Heart right ventricle (tissue), 16 donors: ENCODE measurements at regions not wholly inside any gene's neighbourhood (a gene's known extent, or its start where the extent isn't known, plus 50 kb on each side); places are given as distances from the start of the nearest gene placed in this dataset.
A peak's percentile ranks its signal among the peaks of the same experiment; 100 is the strongest.

Source experiments
- ATAC-seq, 8 donors: fragments of 200-7000 bp; cut with Tn5 transposase; one replicate each; pipeline ENCODE4 v1.9.1; 2020; ENCODE audit warnings: mild to moderate bottlenecking in 8 of 8, moderate library complexity in 8 of 8, moderate number of reproducible peaks in 1 of 8
- DNase-seq, 2 donors: peaks; one replicate each; pipeline ENCODE4 v3.0.0-alpha.2; 2020
- H3K27ac ChIP-seq, 10 donors: fragments of 200-600 bp; sonication (generic) in 2 of 10; one replicate each; pipeline versions ENCODE4 v1.5.0 to v1.8.0; 2020 to 2022; ENCODE audit warnings: mild to moderate bottlenecking in 3 of 10
- H3K27me3 ChIP-seq, 7 donors: fragments of 200-600 bp; one replicate each; pipeline ENCODE4 v1.8.0; 2021 to 2022; ENCODE audit warnings: mild to moderate bottlenecking in 2 of 7
- H3K36me3 ChIP-seq, 9 donors: fragments of 200-600 bp; sonication (generic) in 1 of 9; one replicate each; pipeline versions ENCODE4 v1.5.0 to v1.8.0; 2020 to 2022; ENCODE audit warnings: mild to moderate bottlenecking in 2 of 9
- H3K4me1 ChIP-seq, 9 donors: fragments of 200-600 bp; sonication (generic) in 1 of 9; one replicate each; pipeline versions ENCODE4 v1.5.0 to v1.8.0; 2020 to 2022; ENCODE audit warnings: mild to moderate bottlenecking in 4 of 9
- H3K4me3 ChIP-seq, 10 donors: fragments of 200-600 bp; sonication (generic) in 2 of 10; one replicate each; pipeline versions ENCODE4 v1.5.0 to v1.8.0; 2020 to 2022; ENCODE audit warnings: mild to moderate bottlenecking in 7 of 10, moderate library complexity in 2 of 10
- H3K9me3 ChIP-seq, 11 donors: fragments of 200-600 bp in 10 of 11; sonication (generic) in 2 of 11; one replicate each; pipeline versions ENCODE4 v1.5.0 to v1.8.0; 2013 to 2022; ENCODE audit warnings: mild to moderate bottlenecking in 2 of 11, control low read depth in 1 of 11, moderate library complexity in 1 of 11
- WGBS, 2 donors: extraction: QIAGEN DNeasy Blood & Tissue Kit; methylation state at CpG; one replicate each; pipeline ENCODE4 v1.1.7; 2013; ENCODE audit warnings: inconsistent platforms in 1 of 2; 5-methylcytosine and 5-hydroxymethylcytosine counted together
- intact Hi-C, 10 donors: fragments of 100-400 bp; cut with DNase I; formaldehyde crosslinking; loops; one replicate each; pipeline versions ENCODE4 v1.11.1 to v1.14.2; 2022
- TF ChIP-seq, protein P1 (sequence below), 9 donors: fragments of 200-600 bp; sonication (generic) in 2 of 9; IDR thresholded peaks; one replicate each; pipeline versions ENCODE4 v1.5.0 to v1.8.0; 2021 to 2022; ENCODE audit warnings: antibody characterized with exemption in 9 of 9, mild to moderate bottlenecking in 5 of 9, moderate library complexity in 1 of 9
- donor health status: Arrhythmogenic right ventricular cardiomyopathy.
- donor health status: ischemic (EF 13 %, LVEDD 7.1; RV severe dilation, severe dysfunction).
- donor health status: healthy with polysubstance abuse.
- donor health status: DM: no; HTN: yes; CAD: no.
- donor health status: DM: no; HTN: no; CAD: no.
- donor health status: ischemic (EF 25% LVEDD 6.9; RV normal size, moderate dysfunction).
- donor health status: ischemic (EF 25% LVEDD 5.7; RV mildly dilated, moderate dysfunction).
- donor health status: healthy.
- donor health status: DM: yes; HTN: yes; CAD: no.
- donor health status: Ischemic cardiomyopathy.
- donor health status: ischemic (EF 35%, LVEDD 5.7; RV mildly dilated, moderate dysfunction).
- donor health status: nonischemic (EF 11% LVEDD 7.7; RV severe dilation, severe dysfunction).
- donor health status: DM: yes; HTN: yes; CAD: no.
- donor health status: PGD.
- donor health status: ischemic (EF 29% LVEDD 5.4; RV normal size, mild dysfunction).
- donor health status: nonischemic (EF 23%, LVEDD 6.1; RV moderate dilation, normal function).

DNA sequence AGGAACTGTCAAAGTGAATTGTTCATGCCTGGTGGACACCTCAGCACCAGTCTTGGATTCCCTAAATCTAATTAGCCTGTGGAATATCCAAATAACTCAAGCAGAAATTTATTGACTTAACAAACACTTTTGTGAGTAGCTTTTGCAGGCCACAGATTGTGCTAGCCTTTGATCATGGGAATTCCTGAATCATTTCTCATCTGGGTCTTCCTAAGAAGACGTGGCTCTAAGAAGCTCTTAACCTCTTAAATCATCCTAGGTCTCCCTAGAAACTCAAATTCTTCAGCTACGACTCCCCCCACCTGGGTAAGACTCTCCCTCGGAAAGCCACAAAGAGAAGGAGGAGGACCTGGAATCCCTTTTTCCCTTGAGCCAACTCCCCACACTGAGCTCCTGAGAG is 53.8 kb upstream of the PSEN2 start:
- ATAC-seq, result no peak
- no peak for DNase-seq
- H3K27me3 ChIP-seq, result no peaks in the 10 kb centered on the region
- intact Hi-C loops, result loop anchor here in 1 of 10 donors (5.0 kb wide), 1 partner anchor 1966 kb away; no protein-coding TSS in a partner anchor
- H3K4me1 ChIP-seq, result peaks cover 11 to 67% (median 40%) of the 10 kb centered on the region in 9 donors
- TF ChIP-seq, protein P1, sequence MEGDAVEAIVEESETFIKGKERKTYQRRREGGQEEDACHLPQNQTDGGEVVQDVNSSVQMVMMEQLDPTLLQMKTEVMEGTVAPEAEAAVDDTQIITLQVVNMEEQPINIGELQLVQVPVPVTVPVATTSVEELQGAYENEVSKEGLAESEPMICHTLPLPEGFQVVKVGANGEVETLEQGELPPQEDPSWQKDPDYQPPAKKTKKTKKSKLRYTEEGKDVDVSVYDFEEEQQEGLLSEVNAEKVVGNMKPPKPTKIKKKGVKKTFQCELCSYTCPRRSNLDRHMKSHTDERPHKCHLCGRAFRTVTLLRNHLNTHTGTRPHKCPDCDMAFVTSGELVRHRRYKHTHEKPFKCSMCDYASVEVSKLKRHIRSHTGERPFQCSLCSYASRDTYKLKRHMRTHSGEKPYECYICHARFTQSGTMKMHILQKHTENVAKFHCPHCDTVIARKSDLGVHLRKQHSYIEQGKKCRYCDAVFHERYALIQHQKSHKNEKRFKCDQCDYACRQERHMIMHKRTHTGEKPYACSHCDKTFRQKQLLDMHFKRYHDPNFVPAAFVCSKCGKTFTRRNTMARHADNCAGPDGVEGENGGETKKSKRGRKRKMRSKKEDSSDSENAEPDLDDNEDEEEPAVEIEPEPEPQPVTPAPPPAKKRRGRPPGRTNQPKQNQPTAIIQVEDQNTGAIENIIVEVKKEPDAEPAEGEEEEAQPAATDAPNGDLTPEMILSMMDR (IDR thresholded peaks at IDR 0.05), result no peak
- no peak overlapping the region for H3K4me3 ChIP-seq
- no peaks in the 10 kb centered on the region for H3K9me3 ChIP-seq
- peak overlapping the region in 2 of 10 donors; percentile 80 to 89 for H3K27ac ChIP-seq
- H3K36me3 ChIP-seq, result no peaks in the 10 kb centered on the region
- WGBS, 2 donors, result 89 to 92% methylated on average over 3 of the region's 3 CpGs

DNA sequence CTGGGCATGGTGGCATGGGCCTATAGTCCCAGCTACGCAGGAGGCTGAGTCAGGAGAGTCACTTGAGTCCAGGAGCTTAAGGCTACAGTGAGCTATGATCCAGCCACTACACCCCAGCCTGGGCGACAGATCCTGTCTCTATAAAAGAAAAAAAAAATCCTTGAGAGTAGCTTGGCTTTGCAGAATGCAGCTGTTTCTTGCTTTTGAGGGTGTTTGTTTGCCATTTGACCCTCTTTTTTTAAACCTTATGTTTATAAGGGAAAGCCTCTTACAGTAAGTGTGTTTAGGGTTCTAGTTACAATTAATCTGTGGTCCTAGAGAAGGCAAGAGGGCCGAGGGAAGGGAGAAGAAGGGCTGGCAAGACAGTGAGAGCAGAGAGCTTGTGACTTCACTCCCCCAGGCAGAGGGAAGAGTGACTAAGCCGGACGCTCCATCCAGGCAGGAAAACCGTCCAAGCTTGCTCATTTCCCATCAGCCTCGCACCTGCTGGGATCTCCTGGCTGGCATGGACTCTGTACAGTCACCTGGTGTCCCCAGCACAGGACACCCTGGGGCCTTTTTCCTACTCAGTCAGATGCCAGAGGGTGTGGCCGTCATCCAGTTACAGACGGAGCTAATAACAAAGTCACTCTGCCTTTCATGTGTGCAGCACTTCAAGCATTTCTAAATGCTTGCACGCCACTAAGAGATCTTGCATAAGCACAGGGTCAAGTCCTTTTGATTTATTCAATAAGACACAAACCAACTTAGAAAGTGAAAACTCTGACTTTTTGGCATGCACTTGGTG is 55.5 kb upstream of the PSEN2 start:
- Histone ChIP-seq H3K9me3 (no peaks in the 10 kb centered on the region), H3K36me3 (no peaks in the 10 kb centered on the region), H3K4me1 (peaks cover 6 to 50% (median 26%) of the 10 kb centered on the region in 9 donors), H3K27ac (peak overlapping the region; percentile 40 to 89 (median 72)), H3K27me3 (no peaks in the 10 kb centered on the region), H3K4me3 (no peak overlapping the region)
- TF ChIP-seq, protein P1 (IDR thresholded peaks at IDR 0.05), result no peak
- DNase-seq (peak; percentile 23 to 74), ATAC-seq (peak; percentile 76 to 95 (median 91))
- intact Hi-C loops, result loop anchor here in 2 of 10 donors (2.0 to 5.0 kb wide), 2 partner anchors 76 to 1967 kb away; partner anchors contain the start of gene ITPKB (in 1 of the 2)
- WGBS, 2 donors, result 26 to 43% methylated on average over 10 of the region's 10 CpGs

DNA sequence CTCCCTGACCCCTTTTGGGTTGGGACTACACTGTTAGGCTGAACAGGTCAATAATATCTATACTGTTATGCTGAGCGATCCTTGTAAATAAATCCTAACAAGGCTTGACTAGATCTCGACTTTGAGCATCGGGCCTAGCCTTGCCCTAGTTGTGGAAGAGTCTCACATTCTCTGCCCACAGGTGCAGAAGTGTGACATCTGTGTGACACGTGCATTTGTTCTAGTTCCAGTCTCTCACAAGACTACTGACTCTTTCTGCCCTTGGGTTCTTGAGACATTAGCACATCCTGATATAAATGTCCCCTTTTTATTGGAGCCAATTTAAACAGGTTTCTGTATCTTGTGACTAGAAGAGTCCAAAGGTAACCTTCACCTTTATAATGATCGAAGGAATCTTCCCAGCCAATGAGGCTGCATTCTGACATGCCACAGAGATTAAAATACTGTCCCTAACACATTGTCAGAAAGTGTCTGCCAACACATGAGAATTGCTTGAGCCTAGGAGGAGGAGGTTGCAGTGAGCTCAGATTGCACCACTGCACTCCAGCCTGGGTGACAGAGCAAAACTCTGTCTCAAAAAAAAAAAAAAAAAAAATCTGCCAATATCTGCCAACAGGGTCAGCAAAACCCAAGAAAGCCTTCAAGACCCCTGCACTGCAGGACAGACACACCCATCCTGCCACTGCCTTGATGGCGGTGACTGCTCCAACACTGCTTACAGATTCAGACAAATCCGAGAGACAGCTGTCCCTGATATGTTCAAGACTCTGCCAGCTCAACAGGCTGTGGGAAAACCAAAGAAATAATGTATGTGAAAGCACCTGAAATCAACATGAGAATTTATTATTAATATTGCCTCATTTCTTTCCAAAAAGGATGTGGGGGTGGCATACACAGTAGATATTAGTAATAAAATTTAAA is 56.5 kb upstream of the PSEN2 start:
- Histone ChIP-seq H3K36me3 (no peaks in the 10 kb centered on the region), H3K9me3 (no peaks in the 10 kb centered on the region), H3K27me3 (no peaks in the 10 kb centered on the region), H3K27ac (peak overlapping the region; percentile 40 to 89 (median 72)), H3K4me1 (peaks cover 4 to 40% (median 23%) of the 10 kb centered on the region in 9 donors), H3K4me3 (no peak overlapping the region)
- TF ChIP-seq, protein P1 (IDR thresholded peaks at IDR 0.05), result no peak
- DNase-seq (no peak), ATAC-seq (peak in 1 of 8 donors; percentile 9)
- intact Hi-C loops, result loop anchor here in 1 of 10 donors (2.0 kb wide), 1 partner anchor 75 kb away; the partner anchor contains the start of gene ITPKB
- 87 to 90% methylated on average over 7 of the region's 7 CpGs for WGBS, 2 donors

DNA sequence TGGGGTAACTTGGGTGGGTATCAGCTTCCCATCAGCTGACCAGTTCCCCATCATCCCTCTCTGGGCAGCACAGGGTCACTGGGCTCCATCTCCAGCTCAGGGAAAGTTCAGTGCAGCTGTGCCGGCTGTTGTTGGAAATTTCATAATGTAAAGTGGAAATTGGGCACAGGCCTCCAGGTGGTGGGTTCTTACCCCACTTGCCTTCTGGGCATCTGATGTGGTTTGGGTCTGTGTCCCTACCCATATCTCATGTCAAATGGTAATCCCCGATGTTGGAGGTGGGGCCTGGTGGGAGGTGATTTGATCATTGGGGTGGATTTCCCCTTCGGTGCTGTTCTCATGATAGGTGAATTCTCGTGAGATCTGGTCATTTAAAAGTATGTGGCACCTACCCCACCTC is 59.7 kb upstream of the PSEN2 start:
- intact Hi-C loops, result no loop called here
- no peak overlapping the region for H3K4me3 ChIP-seq
- no peak for DNase-seq
- H3K27ac ChIP-seq, result no peak overlapping the region
- TF ChIP-seq, protein P1 (IDR thresholded peaks at IDR 0.05), result no peak
- H3K27me3 ChIP-seq, result no peaks in the 10 kb centered on the region
- no peaks in the 10 kb centered on the region for H3K36me3 ChIP-seq
- no peaks in the 10 kb centered on the region for H3K9me3 ChIP-seq
- WGBS, 2 donors, result 94 to 97% methylated on average over 4 of the region's 4 CpGs
- no peak for ATAC-seq
- peaks cover 4 to 22% (median 20%) of the 10 kb centered on the region in 9 donors for H3K4me1 ChIP-seq
